Activated T-cell treated with anti-CD3 and anti-CD28 coated beads for 24 hours (primary cell): ENCODE measurements at regions not wholly inside any gene's neighbourhood (a gene's known extent, or its start where the extent isn't known, plus 50 kb on each side); places are given as distances from the start of the nearest gene placed in this dataset.
"Not testable (repeated sequence)": the region's sequence is repeated elsewhere in the genome, so short reads cannot be mapped to it uniquely, and the experiment has no call there.

ENCODE experiments used
- DNase-seq: peaks from one replicate; pipeline ENCODE4 v3.0.0-alpha.2; 2020; ENCODE audit warnings: low read depth

DNA sequence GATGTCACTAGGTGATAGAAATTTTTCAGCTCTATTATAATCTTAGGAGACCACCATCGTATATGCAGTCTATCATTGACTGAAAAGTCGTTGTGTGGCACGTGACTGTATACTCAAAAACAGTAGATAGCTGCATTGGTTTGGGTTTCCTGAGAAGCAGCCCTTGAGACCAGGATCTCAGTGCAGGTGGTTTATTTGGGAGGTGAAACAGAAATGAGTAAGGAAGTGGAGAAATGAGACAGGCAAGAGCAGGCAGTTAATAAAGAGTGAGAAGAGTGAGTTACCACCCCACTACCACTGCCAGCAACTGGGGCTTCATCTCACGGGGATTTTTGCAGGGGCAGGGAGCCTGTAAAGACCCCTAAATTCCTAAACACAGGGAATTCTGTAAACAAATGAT lies 221.0 kb downstream of the SHQ1 start:
- DNase-seq, result no peak

DNA sequence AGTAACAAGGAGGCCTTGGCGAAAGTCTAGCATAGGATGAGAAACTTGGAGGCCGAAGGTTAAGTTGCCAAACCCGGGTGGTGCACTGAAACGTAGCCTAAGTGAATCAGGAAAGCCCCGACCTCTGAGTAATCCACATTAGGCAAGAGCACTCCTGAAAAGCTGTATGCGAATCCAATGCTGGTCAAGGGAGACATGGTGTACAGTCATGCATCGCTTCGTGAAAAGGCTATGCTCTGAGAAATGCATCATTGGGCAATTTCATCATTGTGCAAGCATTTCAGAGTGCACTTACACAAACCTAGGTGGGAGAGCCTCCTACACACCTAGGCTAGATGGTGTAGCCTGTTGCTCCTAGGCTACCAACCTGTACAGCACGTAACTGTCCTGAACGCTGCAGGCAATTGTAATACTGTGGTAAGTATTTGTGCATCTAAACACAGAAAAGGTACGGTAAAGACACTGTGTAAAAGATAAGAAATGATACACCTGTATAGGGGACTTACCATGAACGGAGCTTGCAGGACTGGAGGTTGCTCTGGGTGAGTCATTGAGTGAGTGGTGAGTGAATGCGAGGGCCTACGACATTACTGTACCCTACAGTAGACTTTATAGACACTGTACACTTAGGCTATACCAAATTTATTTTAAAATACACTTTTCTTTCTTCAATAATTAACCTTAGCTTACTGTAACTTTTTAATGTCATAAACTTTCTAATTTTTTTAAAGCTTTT lies 222.5 kb downstream of the SHQ1 start:
- DNase-seq, result no peak

DNA sequence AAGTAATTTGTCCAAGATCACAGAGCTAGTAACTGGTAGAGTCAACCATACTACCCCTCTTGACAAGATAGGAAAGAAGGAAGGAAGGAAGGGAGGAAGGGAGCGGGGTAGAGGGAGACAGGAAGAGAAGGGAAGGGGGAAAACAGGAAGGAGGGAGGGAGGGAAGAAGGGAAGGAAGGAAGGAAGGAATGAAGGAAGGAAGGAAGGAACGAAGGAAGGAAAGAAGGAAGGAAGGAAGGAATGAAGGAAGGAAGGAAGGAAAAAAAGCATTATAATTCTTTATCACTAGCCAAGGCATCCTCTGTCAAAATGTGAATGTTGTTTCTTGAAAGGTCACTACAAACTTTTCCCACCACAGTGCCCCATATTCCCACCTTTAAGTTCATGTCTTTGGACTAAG lies 223.6 kb downstream of the SHQ1 start:
- DNase-seq, result no peak

DNA sequence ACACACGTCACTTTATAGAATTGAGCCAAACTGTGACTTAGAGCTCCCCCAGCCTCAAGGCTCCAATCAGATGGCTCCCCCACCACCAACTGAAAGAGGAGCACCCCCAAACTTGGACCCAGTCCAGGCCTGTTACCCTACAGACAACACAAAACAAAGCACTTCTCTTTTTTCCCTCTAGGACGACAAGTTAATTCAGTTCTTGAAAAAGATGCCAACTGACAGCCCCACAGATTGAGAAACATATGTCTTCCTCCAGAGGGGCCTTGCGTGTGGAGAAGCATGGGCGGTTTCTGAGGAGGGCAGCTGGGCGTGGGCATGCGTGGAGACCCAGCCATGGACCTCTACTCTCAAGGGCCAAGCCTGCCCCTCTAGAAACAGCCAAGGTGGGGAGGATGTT lies 229.5 kb downstream of the SHQ1 start:
- no peak for DNase-seq

DNA sequence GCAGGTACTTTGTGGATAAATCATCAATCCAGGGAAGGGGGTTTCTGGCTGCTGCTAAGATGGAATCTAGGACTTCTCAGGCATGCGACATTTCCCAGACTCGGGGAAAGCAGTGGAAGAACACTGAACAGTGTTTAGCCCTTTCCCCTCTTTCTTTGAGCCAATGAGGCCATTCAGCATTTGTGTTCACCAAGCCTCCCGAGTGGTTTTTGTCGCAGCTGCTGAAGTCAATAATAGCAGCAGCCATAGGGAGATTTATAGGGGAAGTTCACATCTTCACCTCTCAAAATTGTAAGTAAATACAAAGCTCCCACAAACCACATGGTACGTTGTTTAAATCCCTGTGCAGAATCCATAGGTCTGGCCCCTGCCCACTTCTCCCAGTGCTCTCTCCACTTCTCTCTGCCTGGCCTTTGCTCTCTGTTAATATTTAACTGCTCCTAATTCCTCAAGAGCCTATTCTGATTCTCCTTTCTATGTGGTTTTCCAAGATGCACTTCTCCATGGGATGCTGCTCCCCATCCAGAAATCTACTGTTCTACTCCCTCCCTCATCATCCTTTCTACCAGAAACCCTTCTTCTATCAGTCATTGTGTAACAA lies 230.7 kb downstream of the SHQ1 start:
- DNase-seq, result no peak

DNA sequence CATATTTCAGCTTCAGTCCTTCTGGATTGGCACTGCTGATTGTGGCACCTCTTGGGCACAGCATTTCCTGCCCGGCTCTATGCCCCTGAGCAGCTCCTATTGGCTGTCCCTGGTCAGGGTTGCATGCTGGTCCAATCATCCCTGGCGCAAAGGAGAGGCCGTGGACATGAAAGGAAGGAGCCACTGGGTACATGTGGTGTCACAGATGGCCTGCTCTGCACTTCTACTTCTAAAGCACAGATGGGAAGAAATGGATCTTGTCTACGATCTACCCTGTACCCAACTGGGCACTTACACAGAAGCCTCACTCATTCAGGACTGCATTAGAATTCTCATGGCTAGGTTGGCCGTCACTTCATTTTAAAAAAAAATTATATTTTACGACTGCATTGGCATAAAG lies 232.5 kb downstream of the SHQ1 start:
- no peak for DNase-seq

DNA sequence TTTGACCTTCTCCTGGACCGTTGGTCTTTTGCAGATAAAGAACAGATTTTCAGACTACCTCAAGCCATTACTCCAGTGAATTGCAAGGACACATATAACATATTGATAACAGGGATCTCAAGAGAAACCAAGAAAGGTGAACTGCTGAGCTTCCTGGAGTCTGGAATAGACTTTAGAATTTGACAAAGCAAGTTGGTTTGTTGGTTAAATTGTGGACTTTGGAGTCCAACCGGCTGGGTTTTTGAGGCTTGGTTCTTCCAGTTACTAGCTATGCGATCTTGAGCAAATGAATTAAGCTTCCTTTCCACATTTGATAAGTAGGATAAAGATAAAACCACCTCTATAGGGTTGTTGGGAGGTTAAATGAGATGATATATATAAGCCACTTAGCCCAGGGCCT lies 233.1 kb downstream of the SHQ1 start:
- no peak for DNase-seq

DNA sequence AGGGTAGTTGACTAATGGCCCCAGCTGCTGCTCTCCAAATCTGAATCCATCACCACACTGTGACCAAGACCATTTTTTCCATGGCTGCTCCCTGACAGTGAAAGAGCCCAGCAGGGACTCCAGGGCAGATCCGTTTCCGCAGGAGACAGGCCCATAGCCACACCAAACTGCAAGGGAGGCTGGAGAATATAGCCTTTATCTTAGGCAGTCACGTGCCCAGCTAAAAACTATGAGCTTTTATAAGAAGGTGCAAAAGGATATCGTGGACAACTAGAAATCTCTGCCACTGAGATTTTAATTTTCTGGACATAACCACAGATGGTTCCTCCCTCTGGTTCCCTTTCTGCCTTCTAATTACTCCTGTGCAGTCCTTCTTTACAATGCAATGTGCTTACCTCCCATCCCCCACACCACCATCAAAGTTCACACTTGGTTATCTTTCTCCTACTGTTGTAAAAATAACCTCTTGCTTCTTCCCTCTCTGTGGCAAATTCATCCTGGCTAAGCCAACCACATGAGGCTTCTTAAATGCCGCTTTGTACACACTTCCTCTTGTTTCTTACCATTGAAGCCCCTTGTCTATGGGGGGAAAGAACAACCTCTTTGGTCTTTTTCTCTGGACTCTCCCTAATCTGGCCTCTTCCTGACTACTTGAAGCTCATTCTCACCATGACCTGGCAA lies 233.7 kb downstream of the SHQ1 start:
- no peak for DNase-seq

DNA sequence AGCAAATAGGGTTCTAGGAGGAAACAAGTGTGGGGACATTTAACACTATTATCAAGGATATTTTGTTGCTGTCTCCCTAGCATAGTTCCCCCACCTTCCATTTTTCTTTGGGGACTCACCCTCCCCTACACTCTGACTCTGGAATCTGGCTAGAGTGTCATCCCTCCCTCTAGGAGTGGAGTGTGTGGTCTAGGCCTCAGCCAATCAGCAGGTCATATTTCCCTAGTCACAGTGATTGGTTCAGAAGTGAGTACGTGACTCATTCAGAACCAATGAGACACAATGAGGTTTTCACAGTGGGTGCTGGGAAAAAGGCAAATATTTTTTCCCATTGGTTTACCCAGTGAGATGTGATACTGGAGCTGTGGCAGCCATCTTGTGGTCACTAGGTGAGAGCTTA lies 234.4 kb downstream of the SHQ1 start:
- no peak for DNase-seq

DNA sequence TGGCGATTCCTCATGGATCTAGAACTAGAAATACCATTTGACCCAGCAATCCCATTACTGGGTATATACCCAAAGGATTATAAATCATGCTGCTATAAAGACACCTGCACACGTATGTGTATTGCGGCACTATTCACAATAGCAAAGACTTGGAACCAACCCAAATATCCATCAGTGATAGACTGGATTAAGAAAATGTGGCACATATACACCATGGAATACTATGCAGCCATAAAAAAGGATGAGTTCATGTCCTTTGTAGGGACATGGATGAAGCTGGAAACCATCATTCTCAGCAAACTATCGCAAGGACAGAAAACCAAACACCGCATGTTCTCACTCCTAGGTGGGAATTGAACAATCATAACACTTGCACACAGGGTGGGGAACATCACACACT lies 239.1 kb downstream of the SHQ1 start:
- DNase-seq, result not testable (repeated sequence)

DNA sequence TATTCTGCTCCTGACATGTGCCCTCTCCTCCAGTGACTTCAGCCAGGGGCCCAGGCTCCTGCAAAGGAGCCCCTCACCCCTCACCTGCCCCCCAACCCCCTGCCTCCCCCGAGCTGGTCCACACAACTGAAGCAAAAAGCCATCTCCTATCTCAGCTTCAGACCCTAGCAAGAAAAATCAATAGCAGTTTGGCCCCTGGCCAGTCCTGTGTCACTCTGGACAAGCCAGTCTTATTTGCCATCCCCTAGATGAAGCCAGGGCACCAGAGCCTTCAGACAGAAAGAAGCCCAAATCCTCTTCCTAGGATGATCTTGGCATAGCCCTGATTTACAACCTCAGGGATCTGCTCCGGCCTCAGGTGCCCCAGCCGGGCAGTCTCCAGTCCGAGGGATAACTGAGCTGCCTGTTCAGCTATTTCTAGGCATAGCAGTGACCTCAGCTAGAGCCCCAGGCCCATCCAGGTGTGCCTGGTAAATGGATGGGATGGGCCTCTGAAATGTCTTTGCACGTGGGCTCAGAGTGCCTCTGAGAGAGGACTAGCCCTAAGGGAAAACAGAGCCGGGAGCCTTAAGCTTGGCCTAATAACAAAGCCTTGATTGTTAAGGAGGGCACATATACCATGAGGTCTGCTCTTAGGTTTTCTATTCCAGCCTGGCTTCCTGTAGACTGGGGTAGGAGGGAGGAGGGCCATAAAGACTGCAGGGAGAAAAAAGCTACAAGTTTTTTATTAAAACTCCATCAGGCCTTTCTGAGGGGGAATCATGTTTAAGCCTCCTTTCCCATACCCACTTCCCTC lies 242.0 kb downstream of the SHQ1 start:
- no peak for DNase-seq

DNA sequence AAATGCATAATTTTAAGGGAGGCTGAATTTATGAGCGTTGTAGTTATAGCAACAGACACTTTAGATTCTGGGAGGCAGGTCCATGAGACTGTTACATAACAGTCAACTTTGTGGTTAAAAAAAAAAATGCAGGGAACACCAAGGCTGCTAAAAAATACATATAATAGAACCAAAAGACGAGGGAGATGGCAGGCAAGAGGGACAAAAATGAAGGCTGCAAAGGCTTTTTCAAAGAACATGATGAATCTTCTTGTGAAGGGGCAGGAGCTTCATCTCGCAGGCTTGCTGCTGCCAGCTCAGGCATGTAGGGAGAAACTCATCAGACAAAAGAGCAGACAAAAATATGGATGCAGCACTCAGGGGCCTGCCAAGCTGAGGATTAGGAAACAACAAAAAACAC lies 243.9 kb downstream of the SHQ1 start:
- no peak for DNase-seq

DNA sequence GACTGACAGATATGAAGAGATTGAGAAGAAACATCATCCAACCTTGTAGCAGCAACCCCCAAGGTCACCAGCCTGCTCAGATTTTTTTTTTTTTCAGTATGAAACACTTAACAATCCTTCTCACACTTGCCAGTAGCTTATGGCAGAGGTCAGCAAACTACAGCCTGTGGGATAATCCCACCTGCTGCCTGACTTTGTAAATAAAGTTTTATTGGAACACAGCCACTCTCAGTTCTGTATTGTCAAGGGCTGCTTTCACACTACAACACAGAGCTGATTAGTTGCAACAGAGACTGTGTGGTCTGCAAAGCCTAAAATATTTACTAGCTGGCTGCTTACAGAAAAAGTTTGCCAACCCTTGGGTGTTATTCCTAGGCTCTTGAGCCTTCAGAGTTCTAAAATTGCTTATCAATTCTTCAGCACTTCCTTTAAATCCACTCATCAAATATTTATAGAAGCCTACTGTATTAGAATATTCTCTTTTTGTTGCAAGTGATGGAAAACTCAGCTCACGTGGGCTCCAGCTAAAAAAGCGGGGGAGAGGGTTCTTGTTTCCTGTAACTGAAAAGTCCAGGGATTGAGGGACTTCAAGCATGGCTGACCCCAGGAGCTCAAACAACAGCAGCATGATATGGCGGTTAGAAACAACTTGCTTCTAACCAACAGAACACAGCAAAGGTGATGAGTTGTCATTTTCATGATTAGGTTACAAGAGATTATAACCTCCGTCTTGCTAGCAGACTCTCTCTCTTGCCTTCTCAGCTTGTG lies 246.1 kb downstream of the SHQ1 start:
- DNase-seq, result no peak

DNA sequence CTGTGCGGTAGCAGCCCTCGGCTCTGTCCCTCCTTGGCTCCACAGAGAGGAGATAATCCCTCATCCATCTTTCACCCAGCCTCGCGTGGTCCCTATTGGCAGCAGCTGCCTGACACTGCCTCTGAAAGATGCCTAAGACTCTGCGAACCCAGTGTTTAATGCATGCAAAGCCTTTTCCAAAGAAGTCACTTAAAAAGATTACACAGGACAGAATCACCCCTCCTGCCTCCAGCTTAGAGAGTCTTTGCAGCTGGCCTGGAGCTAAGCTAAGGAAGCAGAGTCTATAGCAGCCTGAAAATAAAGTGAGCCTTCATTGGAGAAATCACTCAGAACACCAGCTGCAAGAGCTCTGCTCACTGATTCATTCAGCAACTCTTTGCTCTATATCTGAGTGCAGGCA lies 247.2 kb downstream of the SHQ1 start:
- DNase-seq, result no peak

DNA sequence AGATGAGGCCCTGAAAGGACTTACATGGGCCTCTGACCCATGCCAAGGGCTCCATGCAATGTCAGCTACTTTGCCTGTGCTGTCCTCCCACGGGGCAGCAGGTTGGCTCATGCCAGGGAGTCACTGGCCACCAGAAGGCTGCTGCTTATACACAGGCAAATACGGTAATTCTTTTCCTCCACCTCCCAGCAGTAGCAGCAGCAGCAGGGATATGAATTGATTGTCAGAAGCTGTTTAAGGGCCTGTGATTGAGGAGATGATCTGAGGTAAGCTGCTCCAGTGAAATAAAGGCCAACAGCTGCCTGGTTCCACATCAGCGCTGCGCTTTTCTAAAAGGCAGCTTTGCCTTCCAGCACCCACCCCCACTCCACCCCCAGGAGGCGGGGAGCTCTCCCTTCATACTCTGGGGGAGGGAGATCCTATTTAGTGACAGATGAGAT lies 250.5 kb downstream of the SHQ1 start:
- no peak for DNase-seq

DNA sequence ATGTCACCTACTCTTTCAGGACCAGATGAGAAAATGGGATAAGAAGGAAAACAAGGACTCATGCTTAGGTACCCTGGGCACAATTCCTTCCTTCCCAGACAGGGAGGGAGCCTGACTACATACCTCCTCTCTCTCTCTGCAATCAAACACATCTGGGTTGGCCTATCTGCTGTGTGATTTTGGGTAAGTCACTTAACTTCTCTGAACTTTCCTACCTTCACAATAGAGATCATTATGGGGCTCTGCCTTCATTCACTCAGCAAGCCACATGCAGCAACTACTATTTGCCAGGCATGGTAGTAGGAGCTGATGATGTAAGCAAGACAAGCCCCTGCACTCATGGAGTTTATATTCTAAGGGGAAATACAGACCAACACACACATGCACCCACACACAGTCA lies 251.2 kb downstream of the SHQ1 start:
- DNase-seq, result no peak

DNA sequence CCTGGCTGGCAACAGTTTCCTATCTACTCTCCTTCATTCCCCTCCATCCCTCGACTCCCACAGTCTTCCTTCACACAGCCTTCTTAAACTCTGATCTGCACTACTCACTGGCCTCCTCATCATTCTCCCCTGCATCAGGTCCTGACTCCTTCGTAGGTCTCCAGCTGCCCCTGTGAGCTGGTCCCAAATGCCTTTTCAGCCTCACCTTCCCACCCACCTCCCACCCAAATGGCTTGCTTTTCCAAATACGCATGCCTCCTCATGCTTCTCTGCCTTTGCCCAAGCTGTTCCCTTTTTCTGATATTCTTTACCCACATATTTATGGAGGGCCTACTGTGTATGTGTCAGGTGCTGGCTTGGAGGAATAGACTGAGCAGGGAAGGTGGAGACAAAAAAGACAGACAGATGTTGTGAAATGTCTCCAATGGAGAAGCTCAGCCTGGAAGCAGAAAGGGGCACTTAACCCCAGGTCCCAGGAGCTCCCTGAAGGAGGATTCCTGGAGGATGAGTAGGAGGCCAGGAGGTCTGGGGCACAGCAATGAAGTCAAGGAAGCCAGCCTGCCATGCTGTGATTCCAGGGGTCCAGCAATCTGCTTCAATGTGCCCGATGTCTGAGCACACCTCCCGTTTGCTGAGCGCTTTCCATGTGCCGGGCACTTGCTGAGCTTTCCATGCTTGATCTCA lies 252.2 kb downstream of the SHQ1 start:
- no peak for DNase-seq

DNA sequence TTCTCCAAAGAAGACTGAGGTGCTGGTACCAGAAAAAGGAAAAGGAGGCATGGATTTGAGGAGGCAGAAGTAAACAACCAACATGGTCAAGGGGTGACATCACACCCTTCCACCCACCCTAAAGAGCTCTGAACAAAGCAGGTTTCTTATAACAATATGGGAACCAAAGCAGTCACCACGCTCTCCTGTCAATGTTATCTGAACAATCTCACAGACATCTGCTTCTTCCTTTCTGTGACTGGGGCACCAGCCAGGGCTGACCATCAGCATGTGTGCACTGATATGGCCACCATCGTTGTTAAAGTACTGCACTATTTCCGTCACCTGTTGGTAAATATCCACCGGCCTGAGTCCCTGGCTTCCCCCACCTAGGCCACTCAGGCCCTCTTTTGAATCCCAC lies 252.9 kb downstream of the SHQ1 start:
- DNase-seq, result no peak

DNA sequence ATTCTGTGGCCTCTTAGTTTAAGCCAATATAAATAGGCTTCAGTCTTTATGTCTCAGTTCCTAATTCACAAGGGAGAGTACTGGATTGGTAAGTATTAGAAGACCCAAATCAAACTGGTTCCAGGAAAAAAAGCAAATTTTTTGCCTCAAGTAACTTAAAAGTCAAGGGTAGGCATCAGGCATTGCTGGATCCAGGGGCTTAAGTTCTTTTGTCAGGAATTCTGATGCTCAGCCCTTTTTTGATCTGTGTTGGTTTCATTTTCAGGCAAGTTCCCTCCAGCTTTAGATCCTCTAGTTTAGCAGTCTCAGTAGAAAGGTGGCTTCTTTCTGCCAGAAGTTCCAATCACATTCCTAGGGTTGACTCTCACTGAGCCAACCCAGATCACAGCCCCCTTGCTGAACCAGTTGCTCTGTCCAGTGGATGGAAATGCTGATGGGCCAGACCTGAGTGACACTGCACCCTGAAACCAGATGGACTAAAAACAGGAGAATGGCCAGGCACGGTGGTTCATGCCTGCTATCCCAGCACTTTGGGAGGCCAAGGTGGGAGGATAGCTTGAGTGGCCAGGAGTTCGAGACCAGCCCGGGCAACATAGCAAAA lies 253.5 kb downstream of the SHQ1 start:
- DNase-seq, result no peak

DNA sequence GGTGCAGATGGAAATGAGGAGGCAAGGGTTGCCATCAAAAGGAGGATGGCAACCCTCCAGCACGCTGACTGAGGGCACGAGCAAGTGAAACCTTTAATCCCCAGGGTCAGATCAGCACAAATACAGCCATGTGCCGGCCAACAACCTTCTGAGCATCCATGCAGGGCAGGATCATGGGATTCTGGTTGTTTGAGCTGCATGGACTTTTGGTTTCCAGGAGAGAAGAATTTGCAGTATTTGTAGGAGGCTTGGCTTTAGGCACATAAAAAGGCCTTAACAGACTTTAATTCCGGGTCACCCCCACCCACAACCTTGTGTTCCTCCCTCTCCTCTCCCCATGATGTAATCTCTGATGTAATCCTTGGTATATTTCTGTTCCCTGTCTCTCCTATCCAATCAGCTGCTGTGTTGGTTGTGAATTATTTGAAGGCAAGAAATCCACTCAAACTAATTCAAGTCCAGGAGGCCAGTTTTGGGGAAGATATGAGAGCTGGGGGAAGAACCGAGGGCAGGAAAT lies 254.3 kb downstream of the SHQ1 start:
- DNase-seq, result no peak
